HG03342 (cell line): ENCODE measurements at regions not wholly inside any gene's neighbourhood (a gene's known extent, or its start where the extent isn't known, plus 50 kb on each side); places are given as distances from the start of the nearest gene placed in this dataset.

Experiments
- ATAC-seq: cut with Tn5 transposase; IDR thresholded peaks from one replicate; pipeline ENCODE4 v1.9.1; 2021; ENCODE audit warnings: mild to moderate bottlenecking, moderate library complexity; ENCODE audit not compliant: unreplicated experiment

DNA sequence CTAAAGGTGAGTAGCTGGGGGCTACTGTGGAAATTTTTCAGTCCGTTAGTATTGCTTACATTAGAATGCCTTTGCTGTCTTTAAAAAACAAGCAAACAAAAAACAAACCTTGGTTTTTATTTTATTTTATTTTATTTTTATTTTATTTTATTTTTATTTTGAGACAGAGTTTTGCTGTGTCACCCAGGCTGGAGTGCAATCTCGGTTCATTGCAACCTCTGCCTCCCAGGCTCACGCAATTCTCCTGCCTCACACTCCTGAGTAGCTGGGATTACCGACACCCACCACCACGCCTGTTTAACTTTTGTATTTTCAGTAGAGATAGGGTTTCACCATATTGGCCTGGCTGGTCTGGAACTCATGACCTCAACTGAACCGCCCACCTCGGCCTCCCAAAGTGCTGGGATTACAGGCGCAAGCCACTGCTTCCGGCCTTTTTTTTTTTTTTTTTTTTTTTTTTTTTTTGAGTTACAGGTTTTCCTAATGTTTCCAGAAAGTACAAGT lies 732.6 kb downstream of the KCNJ3 start:
- no peak for ATAC-seq

GRCh38 chr2:155427470-155427869 lies 729.0 kb downstream of the KCNJ3 start:
- ATAC-seq = no peak

GRCh38 chr2:155424518-155424917 lies 726.0 kb downstream of the KCNJ3 start:
- no peak for ATAC-seq

- ATAC-seq = no peak
Observed at GRCh38 chr2:155418753-155419152, 720.3 kb downstream of the KCNJ3 start.

GRCh38 chr2:155412598-155412997 lies 714.1 kb downstream of the KCNJ3 start:
- peak; percentile 97 for ATAC-seq

DNA sequence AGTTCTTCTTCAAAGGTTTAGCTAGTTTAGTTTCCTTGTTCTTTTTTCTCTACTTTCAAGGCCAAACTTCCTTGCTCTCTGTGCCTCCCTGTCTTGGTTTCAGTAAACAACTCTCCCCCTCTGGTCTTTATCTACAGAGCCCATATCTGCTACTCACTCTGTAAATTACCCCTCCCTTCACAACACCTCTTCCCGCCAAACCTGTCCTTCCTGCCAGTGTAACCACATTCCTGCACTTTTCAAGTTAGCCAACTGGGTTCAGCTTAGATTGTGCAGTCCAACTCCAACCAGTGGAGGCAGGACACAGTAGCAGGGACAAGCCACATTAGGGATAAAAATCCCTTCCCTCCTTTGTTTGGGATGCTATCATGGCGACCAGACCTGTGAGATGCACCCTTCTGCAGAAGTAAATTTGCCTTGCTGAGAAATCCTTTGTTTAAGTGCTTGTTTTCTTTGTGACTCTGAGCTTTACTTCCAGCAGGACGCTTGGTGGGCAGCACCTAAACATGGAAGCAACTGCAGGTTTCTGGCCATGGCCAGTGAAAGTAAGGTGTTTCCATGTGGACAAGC lies 706.0 kb downstream of the KCNJ3 start:
- no peak for ATAC-seq

GRCh38 chr2:155393406-155393805 lies 694.9 kb downstream of the KCNJ3 start:
- ATAC-seq = no peak

- ATAC-seq = no peak
Observed at GRCh38 chr2:155391613-155392130, 693.2 kb downstream of the KCNJ3 start.

GRCh38 chr2:155389224-155389623 lies 690.7 kb downstream of the KCNJ3 start:
- ATAC-seq = no peak

DNA sequence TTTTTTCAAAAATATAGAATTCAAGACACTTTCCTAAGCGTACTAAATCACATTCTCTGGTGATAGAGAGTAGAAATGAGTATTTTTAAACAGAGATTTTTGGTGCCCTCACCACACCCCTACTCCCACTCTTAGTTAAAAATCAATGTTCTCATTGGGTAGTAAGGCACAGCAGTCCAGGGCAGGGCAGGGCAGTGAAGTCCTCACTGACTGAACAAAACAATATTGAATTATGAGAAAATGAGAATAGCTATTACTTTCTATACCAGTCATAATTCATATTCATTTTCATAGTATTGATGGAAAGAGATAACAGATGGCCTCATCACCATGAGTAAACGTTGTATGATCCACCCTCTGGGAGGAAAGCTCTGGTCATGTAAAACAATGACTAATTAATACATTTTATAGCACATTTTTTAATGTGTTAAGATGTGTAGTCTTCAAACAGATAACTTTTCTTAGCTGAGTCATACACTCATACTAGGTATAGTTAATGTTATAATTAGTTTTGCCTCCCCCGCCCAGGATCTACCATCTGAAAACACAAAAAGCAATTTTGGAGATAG lies 686.1 kb downstream of the KCNJ3 start:
- no peak for ATAC-seq

- no peak for ATAC-seq
Observed at GRCh38 chr2:155382776-155383175, 684.3 kb downstream of the KCNJ3 start.

DNA sequence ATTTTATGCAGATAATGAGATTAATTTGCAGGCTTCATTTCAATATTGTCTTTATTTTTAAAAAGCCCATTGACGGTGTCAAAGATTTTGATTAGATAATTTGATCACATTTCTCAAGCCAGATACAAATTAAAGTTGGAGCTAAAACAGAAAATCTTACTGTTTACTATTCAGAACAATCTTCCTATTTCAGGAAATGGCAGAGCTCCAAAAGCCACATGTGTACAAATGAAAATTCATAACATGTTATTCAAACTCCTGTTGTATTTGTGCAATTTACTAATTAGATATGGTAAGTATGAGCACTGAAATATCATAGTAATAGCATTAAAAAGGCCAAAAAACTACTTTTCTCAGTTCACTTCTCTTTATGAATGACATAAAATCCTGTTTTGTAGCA lies 682.9 kb downstream of the KCNJ3 start:
- no peak for ATAC-seq

- ATAC-seq = no peak
Observed at GRCh38 chr2:155379494-155379893, 681.0 kb downstream of the KCNJ3 start.

DNA sequence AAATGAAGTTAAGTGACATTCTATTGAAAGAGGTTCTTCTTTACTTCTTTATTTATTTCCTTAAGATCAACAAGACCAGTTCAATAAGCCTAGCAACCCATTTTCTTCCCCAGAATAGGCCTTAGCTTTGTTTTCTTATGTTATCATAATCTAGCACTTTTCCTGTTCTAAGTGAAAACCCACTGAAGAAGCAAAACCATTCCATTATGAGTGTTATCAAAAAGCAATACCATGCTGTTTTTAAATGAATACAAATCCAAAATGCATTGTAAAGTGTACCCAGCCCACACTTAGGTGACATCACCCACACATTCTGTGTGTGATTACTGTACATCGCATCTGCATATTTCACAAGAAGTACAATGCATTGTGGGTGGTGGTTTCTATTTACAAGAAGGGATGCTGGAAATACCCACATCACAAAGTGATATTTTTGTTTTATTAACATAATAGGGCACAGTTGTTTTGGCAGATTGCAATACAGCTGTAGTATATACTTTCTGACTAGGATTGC lies 679.5 kb downstream of the KCNJ3 start:
- ATAC-seq = no peak

DNA sequence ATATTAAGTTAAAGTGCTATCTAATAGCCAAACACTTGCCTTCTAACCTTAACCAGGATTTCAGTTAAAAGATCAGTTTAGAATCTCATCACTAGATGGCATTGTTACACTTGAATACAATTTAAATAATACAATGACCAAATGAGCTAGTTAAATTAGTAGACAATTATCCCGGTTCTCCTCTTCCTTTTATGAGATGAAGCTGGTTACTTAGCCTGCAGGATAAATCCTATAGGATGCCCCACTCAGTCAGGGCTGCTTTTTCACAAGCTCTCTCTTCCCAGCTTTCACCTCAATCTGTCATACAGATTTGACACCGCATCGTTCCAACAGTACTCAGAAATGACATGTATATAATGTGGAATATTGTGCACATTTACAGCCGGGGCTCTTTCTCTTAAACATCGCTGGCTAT lies 678.8 kb downstream of the KCNJ3 start:
- peak; percentile 49 for ATAC-seq

DNA sequence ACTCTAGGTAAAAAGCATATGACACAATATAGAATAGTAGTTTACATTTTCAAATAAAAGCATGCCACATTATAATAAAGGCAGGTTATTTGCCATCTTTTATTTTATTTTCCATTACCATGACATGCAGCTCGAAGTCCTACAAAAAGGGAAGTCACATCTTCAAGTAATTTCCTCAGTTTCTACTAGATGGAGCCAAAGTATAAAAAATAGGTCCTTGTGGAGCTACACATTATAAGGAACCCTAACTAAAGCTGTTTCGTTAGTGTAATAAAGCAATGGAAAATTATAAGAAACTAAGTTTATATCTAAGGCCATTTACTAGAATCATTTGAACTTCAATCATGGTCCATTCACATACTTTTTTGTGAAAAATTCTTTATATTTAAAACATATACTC lies 674.5 kb downstream of the KCNJ3 start:
- no peak for ATAC-seq

DNA sequence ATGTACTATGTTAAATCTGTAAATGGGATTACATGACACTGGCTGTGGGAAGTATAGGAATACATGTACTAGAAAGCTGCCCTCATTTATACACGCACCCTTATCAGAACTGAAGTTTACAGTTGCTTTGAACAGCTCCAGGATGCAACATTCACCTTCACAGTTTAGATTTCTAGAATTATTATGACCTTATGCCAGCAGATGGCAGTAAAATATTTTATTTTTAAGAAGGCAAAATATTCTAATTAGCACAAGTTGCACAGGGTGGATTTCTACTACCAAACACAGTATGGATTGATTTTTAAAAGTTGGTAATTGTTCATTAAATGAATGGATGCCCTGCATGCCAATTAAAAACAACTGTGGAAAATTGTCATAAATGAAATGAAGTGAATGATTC lies 670.4 kb downstream of the KCNJ3 start:
- ATAC-seq = peak; percentile 45

GRCh38 chr2:155364766-155365165 lies 666.3 kb downstream of the KCNJ3 start:
- no peak for ATAC-seq

DNA sequence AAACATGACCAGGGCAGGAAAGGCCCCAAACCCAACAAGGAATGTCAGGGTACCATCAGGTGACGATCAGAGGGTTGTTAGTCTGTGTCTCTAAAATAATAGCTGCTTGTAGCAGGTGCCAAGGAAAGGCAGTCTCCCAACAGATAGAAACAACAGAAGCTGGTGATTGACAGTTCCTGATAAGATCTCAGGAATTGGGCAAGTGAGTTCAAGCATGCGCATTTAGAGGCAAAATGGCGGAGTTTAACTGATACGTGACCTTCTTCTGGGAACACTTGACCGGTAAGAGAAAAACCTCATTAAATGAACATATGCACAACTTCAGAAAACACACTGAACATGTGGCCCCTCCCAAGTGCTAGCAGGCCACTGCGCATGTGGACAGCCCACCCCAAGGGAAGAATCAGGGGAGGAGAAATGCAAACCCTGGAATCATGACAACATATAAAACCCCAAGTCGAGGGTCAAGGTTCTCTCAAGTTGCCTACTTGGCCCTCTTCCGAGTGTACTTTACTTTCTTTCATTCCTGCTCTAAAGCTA lies 664.9 kb downstream of the KCNJ3 start:
- no peak for ATAC-seq

GRCh38 chr2:155357172-155357571 lies 658.7 kb downstream of the KCNJ3 start:
- ATAC-seq = no peak

GRCh38 chr2:155356250-155356649 lies 657.8 kb downstream of the KCNJ3 start:
- no peak for ATAC-seq
